ENCODE measurements at regions not wholly inside any gene's neighbourhood (a gene's known extent, or its start where the extent isn't known, plus 50 kb on each side); places are given as distances from the start of the nearest gene placed in this dataset.

DNA sequence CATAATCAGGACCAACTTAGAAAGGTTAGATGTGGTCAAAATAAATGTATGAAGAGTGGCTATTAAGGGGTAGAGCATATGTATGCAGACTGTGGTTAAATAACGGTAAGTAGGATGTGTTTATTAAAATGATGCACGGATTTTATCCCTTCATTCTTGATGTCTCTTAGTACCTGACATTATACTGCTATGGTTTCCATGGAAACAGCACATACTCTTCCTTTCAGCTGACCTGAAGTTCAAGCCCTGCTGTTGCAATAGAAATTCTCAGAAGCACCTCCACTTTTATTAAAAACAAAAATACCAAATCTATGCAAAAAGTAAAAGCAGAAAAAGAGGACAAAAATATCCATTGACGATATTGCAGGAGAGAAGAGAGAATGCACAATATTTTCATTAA is 381.4 kb downstream of the RWDD3 start:
- H3K36me3 ChIP-seq = no peaks in the 10 kb centered on the region
- no peaks in the 10 kb centered on the region for H3K4me1 ChIP-seq (ENCODE audit: insufficient read depth)
- no peaks in the 10 kb centered on the region for H3K27me3 ChIP-seq
- no peak for TF ChIP-seq POLR2A (IDR thresholded peaks at IDR 0.05)
- TF ChIP-seq, protein P1, sequence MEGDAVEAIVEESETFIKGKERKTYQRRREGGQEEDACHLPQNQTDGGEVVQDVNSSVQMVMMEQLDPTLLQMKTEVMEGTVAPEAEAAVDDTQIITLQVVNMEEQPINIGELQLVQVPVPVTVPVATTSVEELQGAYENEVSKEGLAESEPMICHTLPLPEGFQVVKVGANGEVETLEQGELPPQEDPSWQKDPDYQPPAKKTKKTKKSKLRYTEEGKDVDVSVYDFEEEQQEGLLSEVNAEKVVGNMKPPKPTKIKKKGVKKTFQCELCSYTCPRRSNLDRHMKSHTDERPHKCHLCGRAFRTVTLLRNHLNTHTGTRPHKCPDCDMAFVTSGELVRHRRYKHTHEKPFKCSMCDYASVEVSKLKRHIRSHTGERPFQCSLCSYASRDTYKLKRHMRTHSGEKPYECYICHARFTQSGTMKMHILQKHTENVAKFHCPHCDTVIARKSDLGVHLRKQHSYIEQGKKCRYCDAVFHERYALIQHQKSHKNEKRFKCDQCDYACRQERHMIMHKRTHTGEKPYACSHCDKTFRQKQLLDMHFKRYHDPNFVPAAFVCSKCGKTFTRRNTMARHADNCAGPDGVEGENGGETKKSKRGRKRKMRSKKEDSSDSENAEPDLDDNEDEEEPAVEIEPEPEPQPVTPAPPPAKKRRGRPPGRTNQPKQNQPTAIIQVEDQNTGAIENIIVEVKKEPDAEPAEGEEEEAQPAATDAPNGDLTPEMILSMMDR (IDR thresholded peaks at IDR 0.05) = no peak
- H3K4me3 ChIP-seq = no peak overlapping the region
- intact Hi-C loops (cut with DNase I) = no loop called here
- WGBS, 3 donors = 72 to 77% (median 73%) methylated on average over 3 of the region's 3 CpGs
- no peak for DNase-seq
- no peak overlapping the region for H3K27ac ChIP-seq
- no peaks in the 10 kb centered on the region for H3K9me3 ChIP-seq

DNA sequence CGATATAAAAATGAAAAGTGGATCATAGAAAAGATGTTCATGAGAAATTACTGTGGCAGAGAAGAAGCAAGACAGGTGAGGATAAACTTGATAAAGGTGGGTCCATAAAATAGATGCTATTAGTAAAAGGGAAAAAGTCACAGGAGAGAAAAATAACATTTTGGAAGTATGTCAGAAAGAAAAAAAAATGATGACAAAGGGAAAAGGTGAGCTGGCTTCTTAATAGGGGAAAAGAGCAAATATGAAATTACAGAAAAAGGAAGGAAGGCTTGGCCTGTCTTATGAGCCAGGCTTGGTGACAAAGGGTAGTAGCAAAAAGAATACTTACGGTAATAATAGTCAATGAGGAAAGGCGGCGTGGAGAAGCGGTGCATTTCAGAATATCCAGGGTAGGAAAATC is 386.1 kb downstream of the RWDD3 start:
- Histone ChIP-seq H3K27ac (no peak overlapping the region), H3K9me3 (no peaks in the 10 kb centered on the region), H3K4me1 (ENCODE audit: insufficient read depth) (no peaks in the 10 kb centered on the region), H3K4me3 (no peak overlapping the region), H3K36me3 (no peaks in the 10 kb centered on the region), H3K27me3 (no peaks in the 10 kb centered on the region)
- intact Hi-C loops (cut with DNase I) = no loop called here
- DNase-seq = no peak
- TF ChIP-seq EP300 (IDR thresholded peaks at IDR 0.05) = no peak
- no peak for TF ChIP-seq POLR2A (IDR thresholded peaks at IDR 0.05)
- TF ChIP-seq, protein P1 (IDR thresholded peaks at IDR 0.05) = no peak
- WGBS, 3 donors = 82 to 96% (median 92%) methylated on average over 5 of the region's 5 CpGs

- TF ChIP-seq EP300 (IDR thresholded peaks at IDR 0.05) = no peak
- TF ChIP-seq POLR2A (IDR thresholded peaks at IDR 0.05) = no peak
- TF ChIP-seq, protein P1 (IDR thresholded peaks at IDR 0.05) = no peak
- DNase-seq = no peak
- no peaks in the 10 kb centered on the region for H3K27me3 ChIP-seq
- no peaks in the 10 kb centered on the region for H3K4me1 ChIP-seq (ENCODE audit: insufficient read depth)
- H3K9me3 ChIP-seq = no peaks in the 10 kb centered on the region
- no peaks in the 10 kb centered on the region for H3K36me3 ChIP-seq
- H3K27ac ChIP-seq = no peak overlapping the region
- intact Hi-C loops (cut with DNase I) = no loop called here
- 54 to 80% (median 55%) methylated on average over 5 of the region's 5 CpGs for WGBS, 3 donors
- H3K4me3 ChIP-seq = no peak overlapping the region
Observed at GRCh38 chr1:95622609-95623008, 388.6 kb downstream of the RWDD3 start.

GRCh38 chr1:95625224-95625623 is 391.2 kb downstream of the RWDD3 start:
- Histone ChIP-seq H3K4me3 (no peak overlapping the region), H3K9me3 (no peaks in the 10 kb centered on the region), H3K4me1 (ENCODE audit: insufficient read depth) (no peaks in the 10 kb centered on the region), H3K36me3 (no peaks in the 10 kb centered on the region), H3K27me3 (no peaks in the 10 kb centered on the region), H3K27ac (no peak overlapping the region)
- 79 to 88% (median 84%) methylated on average over 1 of the region's 1 CpG for WGBS, 3 donors
- no peak for DNase-seq
- TF ChIP-seq EP300 (IDR thresholded peaks at IDR 0.05) (no peak), POLR2A (IDR thresholded peaks at IDR 0.05) (no peak)
- intact Hi-C loops (cut with DNase I) = no loop called here

DNA sequence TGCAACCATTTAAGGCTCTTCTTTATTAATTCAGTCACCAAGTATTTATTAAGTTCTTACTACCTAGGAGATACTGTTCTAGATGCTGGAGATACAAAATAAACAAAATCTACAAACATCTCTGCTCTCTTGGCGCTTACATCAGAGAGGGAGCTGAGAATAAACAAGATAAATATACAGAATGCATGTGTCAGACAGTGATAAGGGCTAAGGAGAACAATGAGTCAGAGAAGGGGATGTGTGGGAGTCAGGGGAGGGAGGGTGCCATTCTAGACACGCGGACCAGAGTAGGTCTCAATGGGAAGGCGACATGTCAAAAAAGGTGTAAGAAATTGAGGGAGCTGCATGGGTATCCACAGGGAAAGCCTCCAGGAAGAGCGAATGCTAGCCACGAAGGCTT is 393.2 kb downstream of the RWDD3 start:
- Histone ChIP-seq H3K4me3 (no peak overlapping the region), H3K9me3 (no peaks in the 10 kb centered on the region), H3K27me3 (no peaks in the 10 kb centered on the region), H3K36me3 (no peaks in the 10 kb centered on the region), H3K27ac (no peak overlapping the region), H3K4me1 (ENCODE audit: insufficient read depth) (no peaks in the 10 kb centered on the region)
- intact Hi-C loops (cut with DNase I) = no loop called here
- no peak for DNase-seq
- TF ChIP-seq, protein P1 (IDR thresholded peaks at IDR 0.05) = no peak
- 79 to 86% (median 80%) methylated on average over 6 of the region's 6 CpGs for WGBS, 3 donors
